H1 (cell line): ENCODE measurements at regions not wholly inside any gene's neighbourhood (a gene's known extent, or its start where the extent isn't known, plus 50 kb on each side); places are given as distances from the start of the nearest gene placed in this dataset.

Experiments used
- CTCF ChIP-seq, 3 experiments: IDR thresholded peaks; 1 replicate in 2 of 3; 2 replicates in 1 of 3; pipeline versions ENCODE4 v1.5.1 to v1.6.1; 2011; ENCODE audit warnings: low read length in 3 of 3, mild to moderate bottlenecking in 3 of 3, inconsistent platforms in 2 of 3, low read depth in 1 of 3, moderate library complexity in 1 of 3; ENCODE audit not compliant: insufficient read depth in 1 of 3; ENCODE audit errors: control extremely low read depth in 1 of 3
- EP300 ChIP-seq, 2 experiments: IDR thresholded peaks; 1 replicate in 1 of 2; 2 replicates in 1 of 2; pipeline ENCODE4 v1.6.1; 2011 to 2012; ENCODE audit warnings: low read depth in 2 of 2, low read length in 2 of 2, mild to moderate bottlenecking in 2 of 2, borderline replicate concordance in 1 of 2, inconsistent platforms in 1 of 2, moderate library complexity in 1 of 2
- HDAC2 ChIP-seq, 2 experiments: fragments of 300-600 bp in 1 of 2; sonication (generic) in 1 of 2; IDR thresholded peaks; 2 replicates each; pipeline ENCODE4 v1.6.1; 2011 to 2012; ENCODE audit warnings: low read depth in 2 of 2, low read length in 2 of 2, mild to moderate bottlenecking in 2 of 2, moderate library complexity in 2 of 2, borderline replicate concordance in 1 of 2, inconsistent platforms in 1 of 2
- POLR2A ChIP-seq, 2 experiments: IDR thresholded peaks; 1 replicate in 1 of 2; 2 replicates in 1 of 2; pipeline ENCODE4 v1.6.1; 2011; ENCODE audit warnings: low read depth in 2 of 2, low read length in 2 of 2, mild to moderate bottlenecking in 2 of 2; ENCODE audit errors: control extremely low read depth in 1 of 2
- POLR2AphosphoS5 ChIP-seq: IDR thresholded peaks from 2 replicates; pipeline ENCODE4 v1.6.1; 2011; ENCODE audit warnings: low read depth, low read length
- TAF1 ChIP-seq: IDR thresholded peaks from 2 replicates; pipeline ENCODE4 v1.6.1; 2011; ENCODE audit warnings: mild to moderate bottlenecking, low read depth, low read length
- YY1 ChIP-seq: IDR thresholded peaks from 2 replicates; pipeline ENCODE4 v1.6.1; 2011; ENCODE audit warnings: low read depth, mild to moderate bottlenecking, low read length
- ZNF274 ChIP-seq: IDR thresholded peaks from 2 replicates; pipeline ENCODE4 v1.7.0; 2012; ENCODE audit warnings: low read length, borderline replicate concordance; ENCODE audit errors: extremely low read depth

DNA sequence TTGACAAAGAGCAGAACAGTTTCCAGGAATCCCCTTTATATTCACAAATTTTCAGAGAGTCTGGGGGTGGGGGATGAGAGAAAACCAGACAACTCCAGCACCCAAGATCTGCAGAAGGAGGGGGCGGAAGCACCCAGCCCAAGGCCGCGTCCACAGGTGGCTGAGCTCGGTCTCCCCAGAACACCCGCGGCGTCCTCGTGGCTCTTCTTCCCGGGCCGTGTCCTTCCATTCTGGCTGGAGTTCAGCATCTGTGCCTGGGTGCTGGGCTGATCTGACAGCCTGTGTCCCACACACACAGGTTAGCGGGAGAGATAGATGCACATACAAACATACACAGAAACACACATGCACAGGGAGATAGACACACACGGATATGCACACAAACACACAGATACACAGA is 455.8 kb upstream of the SALL3 start:
- no peak for TF ChIP-seq POLR2AphosphoS5
- TF ChIP-seq EP300 (IDR thresholded peaks at IDR 0.05; ENCODE audit: borderline replicate concordance in 1 of 2, low read depth in 2 of 2, low read length in 2 of 2): no peak
- TF ChIP-seq POLR2A (IDR thresholded peaks at IDR 0.05; ENCODE audit: control extremely low read depth in 1 of 2, low read depth in 2 of 2, low read length in 2 of 2): no peak
- TF ChIP-seq HDAC2 (IDR thresholded peaks at IDR 0.05; ENCODE audit: borderline replicate concordance in 1 of 2, low read depth in 2 of 2, low read length in 2 of 2): no peak
- no peak for TF ChIP-seq CTCF (IDR thresholded peaks at IDR 0.05; ENCODE audit: control extremely low read depth in 1 of 3, insufficient read depth in 1 of 3, low read depth in 1 of 3, low read length in 3 of 3)
- no peak for TF ChIP-seq YY1
- TF ChIP-seq ZNF274: no peak
- no peak for TF ChIP-seq TAF1
